ENCODE measurements at regions not wholly inside any gene's neighbourhood (a gene's known extent, or its start where the extent isn't known, plus 50 kb on each side); places are given as distances from the start of the nearest gene placed in this dataset.

GRCh38 chr3:18295171-18295920 is 129.8 kb downstream of the SATB1 start:
- H3K4me3 ChIP-seq, result no peak overlapping the region
- DNase-seq, result peak; percentile 44 to 50
- 46 to 75% (median 58%) methylated on average over 1 to 2 of the region's 2 CpGs for WGBS, 5 donors
- no peaks in the 10 kb centered on the region for H3K27me3 ChIP-seq
- peaks cover 0 to 17% (median 9%) of the 10 kb centered on the region in 4 donors for H3K9me3 ChIP-seq
- no peaks in the 10 kb centered on the region for H3K4me1 ChIP-seq
- no peaks in the 10 kb centered on the region for H3K36me3 ChIP-seq
- intact Hi-C loops (cut with DNase I; ENCODE audit: low total_unique reads), result no loop called here
- no peak overlapping the region for H3K27ac ChIP-seq
- TF ChIP-seq EP300 (IDR thresholded peaks at IDR 0.05) (no peak), POLR2A (IDR thresholded peaks at IDR 0.05) (no peak), CTCF (IDR thresholded peaks at IDR 0.05) (peak in 3 of 7 experiments; percentile 20 to 34 (median 26)), POLR2AphosphoS5 (IDR thresholded peaks at IDR 0.05) (no peak)

- no peaks in the 10 kb centered on the region for H3K27me3 ChIP-seq
- H3K36me3 ChIP-seq, result no peaks in the 10 kb centered on the region
- H3K27ac ChIP-seq, result no peak overlapping the region
- DNase-seq, result no peak
- TF ChIP-seq EP300 (IDR thresholded peaks at IDR 0.05), result no peak
- TF ChIP-seq POLR2A (IDR thresholded peaks at IDR 0.05), result no peak
- TF ChIP-seq CTCF (IDR thresholded peaks at IDR 0.05), result no peak
- TF ChIP-seq POLR2AphosphoS5 (IDR thresholded peaks at IDR 0.05), result no peak
- H3K4me1 ChIP-seq, result no peaks in the 10 kb centered on the region
- H3K4me3 ChIP-seq, result no peak overlapping the region
- intact Hi-C loops (cut with DNase I; ENCODE audit: low total_unique reads), result no loop called here
- H3K9me3 ChIP-seq, result no peaks in the 10 kb centered on the region
Observed at GRCh38 chr3:18290157-18290556, 135.0 kb downstream of the SATB1 start.

DNA sequence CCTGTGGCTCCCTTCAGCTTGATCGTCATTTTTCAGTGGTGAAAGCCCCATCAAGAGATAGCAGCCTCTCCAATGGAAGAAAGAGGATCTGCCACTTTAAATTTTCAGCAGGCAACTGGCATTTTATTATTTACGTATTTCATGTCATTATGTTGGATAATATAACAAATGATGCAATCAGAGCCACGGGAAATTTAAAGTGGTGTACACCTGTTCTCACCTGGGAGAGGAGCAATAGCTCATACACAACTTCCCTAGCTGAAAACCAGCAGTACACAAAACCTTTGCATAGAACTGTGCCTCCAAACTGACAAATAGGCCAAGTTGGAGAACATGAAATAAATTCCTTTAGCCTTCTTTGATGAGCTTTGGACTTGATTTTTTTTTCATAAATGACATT is 136.9 kb downstream of the SATB1 start:
- peak in 1 of 2 donors; percentile 26 for DNase-seq
- intact Hi-C loops (cut with DNase I; ENCODE audit: low total_unique reads), result no loop called here
- Histone ChIP-seq H3K4me3 (no peak overlapping the region), H3K36me3 (no peaks in the 10 kb centered on the region), H3K4me1 (no peaks in the 10 kb centered on the region), H3K27ac (no peak overlapping the region), H3K9me3 (no peaks in the 10 kb centered on the region), H3K27me3 (no peaks in the 10 kb centered on the region)
- no peak for TF ChIP-seq POLR2AphosphoS5 (IDR thresholded peaks at IDR 0.05)
- 34 to 41% (median 37%) methylated on average over 3 of the region's 3 CpGs for WGBS, 5 donors

DNA sequence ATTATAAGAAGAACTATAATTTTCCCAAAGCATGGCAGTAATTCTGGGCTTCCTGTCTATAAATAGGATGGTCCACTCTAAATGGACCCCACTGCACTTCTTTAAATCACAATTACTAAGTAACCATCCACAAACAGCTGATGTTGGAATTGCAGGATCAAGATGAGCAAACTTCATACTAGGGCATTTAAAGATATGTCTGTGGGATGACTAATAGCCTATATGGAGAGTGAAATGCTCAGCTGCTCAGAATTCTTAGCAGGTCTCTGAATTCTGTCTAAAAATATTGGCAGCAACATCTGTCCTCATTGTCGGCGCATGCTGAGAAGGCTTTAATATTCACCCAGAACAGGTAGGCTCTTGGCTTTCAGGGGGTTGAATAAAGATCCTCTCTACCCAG is 140.4 kb downstream of the SATB1 start:
- Histone ChIP-seq H3K4me1 (no peaks in the 10 kb centered on the region), H3K27ac (no peak overlapping the region), H3K27me3 (no peaks in the 10 kb centered on the region), H3K4me3 (no peak overlapping the region), H3K36me3 (no peaks in the 10 kb centered on the region), H3K9me3 (no peaks in the 10 kb centered on the region)
- intact Hi-C loops (cut with DNase I; ENCODE audit: low total_unique reads), result no loop called here
- TF ChIP-seq POLR2AphosphoS5 (IDR thresholded peaks at IDR 0.05) (no peak), CTCF (IDR thresholded peaks at IDR 0.05) (no peak), POLR2A (IDR thresholded peaks at IDR 0.05) (no peak), EP300 (IDR thresholded peaks at IDR 0.05) (no peak)
- no peak for DNase-seq
- 94 to 100% (median 96%) methylated on average over 2 of the region's 2 CpGs for WGBS, 5 donors

GRCh38 chr3:18283680-18284079 is 141.5 kb downstream of the SATB1 start:
- Histone ChIP-seq H3K4me1 (no peaks in the 10 kb centered on the region), H3K27ac (no peak overlapping the region), H3K4me3 (no peak overlapping the region), H3K9me3 (no peaks in the 10 kb centered on the region), H3K36me3 (no peaks in the 10 kb centered on the region), H3K27me3 (no peaks in the 10 kb centered on the region)
- TF ChIP-seq CTCF (IDR thresholded peaks at IDR 0.05) (no peak), POLR2AphosphoS5 (IDR thresholded peaks at IDR 0.05) (no peak), POLR2A (IDR thresholded peaks at IDR 0.05) (no peak), EP300 (IDR thresholded peaks at IDR 0.05) (no peak)
- WGBS, 5 donors, result 38 to 58% (median 46%) methylated on average over 2 of the region's 2 CpGs
- intact Hi-C loops (cut with DNase I; ENCODE audit: low total_unique reads), result no loop called here
- no peak for DNase-seq

Measured in stomach (tissue), 8 donors.